ENCODE measurements at regions not wholly inside any gene's neighbourhood (a gene's known extent, or its start where the extent isn't known, plus 50 kb on each side); places are given as distances from the start of the nearest gene placed in this dataset.
A peak's percentile ranks its signal among the peaks of the same experiment; 100 is the strongest.

- no peak for DNase-seq
These were observed 163.5 kb upstream of the NT5C1B start for GRCh38 chr2:18752667-18753422.

GRCh38 chr2:18752022-18752493, 162.7 kb upstream of the NT5C1B start:
- no peak for DNase-seq

- no peak for DNase-seq
These were observed 161.5 kb upstream of the NT5C1B start for GRCh38 chr2:18750672-18751554.

- DNase-seq, result peak in 4 of 6 experiments; percentile 1 to 22 (median 11)
These were observed 160.7 kb upstream of the NT5C1B start for GRCh38 chr2:18749912-18750526.

GRCh38 chr2:18745431-18746272, 156.3 kb upstream of the NT5C1B start:
- no peak for DNase-seq

GRCh38 chr2:18741895-18742732, 152.7 kb upstream of the NT5C1B start:
- DNase-seq, result no peak

- no peak for DNase-seq
These were observed 151.8 kb upstream of the NT5C1B start for GRCh38 chr2:18741191-18741590.

- no peak for DNase-seq
These were observed 151.1 kb upstream of the NT5C1B start for GRCh38 chr2:18740474-18740881.

- no peak for DNase-seq
These were observed 142.3 kb upstream of the NT5C1B start for GRCh38 chr2:18731666-18732065.

GRCh38 chr2:18724371-18725145, 135.2 kb upstream of the NT5C1B start:
- DNase-seq, result no peak

GRCh38 chr2:18723219-18723618, 133.8 kb upstream of the NT5C1B start:
- no peak for DNase-seq

- no peak for DNase-seq
These were observed 132.7 kb upstream of the NT5C1B start for GRCh38 chr2:18722101-18722500.

- no peak for DNase-seq
These were observed 131.9 kb upstream of the NT5C1B start for GRCh38 chr2:18721038-18721922.

- DNase-seq, result no peak
These were observed 130.8 kb upstream of the NT5C1B start for GRCh38 chr2:18719978-18720775.

- DNase-seq, result no peak
These were observed 118.9 kb upstream of the NT5C1B start for GRCh38 chr2:18708203-18708715.

GRCh38 chr2:18706001-18706400, 116.6 kb upstream of the NT5C1B start:
- no peak for DNase-seq

- DNase-seq, result no peak
These were observed 114.9 kb upstream of the NT5C1B start for GRCh38 chr2:18704276-18704675.

GRCh38 chr2:18703555-18703954, 114.2 kb upstream of the NT5C1B start:
- DNase-seq, result no peak

GRCh38 chr2:18701981-18702380, 112.6 kb upstream of the NT5C1B start:
- DNase-seq, result no peak

Measured in stimulated activated naive CD4-positive, alpha-beta T cell (primary cell).